H1 (cell line): ENCODE measurements at regions not wholly inside any gene's neighbourhood (a gene's known extent, or its start where the extent isn't known, plus 50 kb on each side); places are given as distances from the start of the nearest gene placed in this dataset.

Experiments
- CTCF ChIA-PET: fragments of 300-600 bp; sonication (Branson Sonifier 250); formaldehyde crosslinking; loops from one replicate; lab custom pipeline; 2021; ENCODE audit not compliant: partially characterized antibody; lab: Charles Lee
- POLR2A ChIA-PET: fragments of 300-600 bp; sonication (Branson Sonifier 250); formaldehyde crosslinking; loops from one replicate; lab custom pipeline; 2021; ENCODE audit warnings: inconsistent platforms; ENCODE audit not compliant: partially characterized antibody; lab: Charles Lee
- DNase-seq, 2 experiments: peaks; one replicate each; pipeline versions ENCODE4 v3.0.0 to v3.0.0-alpha.2; 2010 to 2022; ENCODE audit warnings: low spot score in 2 of 2, low read depth in 1 of 2, mixed read lengths in 1 of 2
- FAIRE-seq: peaks from 2 replicates; lab custom pipeline; 2011; peaks lifted over from hg19 to GRCh38; lab: Jason Lieb, UNC
- H2AFZ ChIP-seq: 2 replicates; pipeline ENCODE4 v1.8.1; 2012; ENCODE audit warnings: low read length, inconsistent platforms
- H2AK5ac ChIP-seq: 2 replicates; pipeline ENCODE4 v1.6.1; 2013; ENCODE audit warnings: low read depth, low read length
- H2BK120ac ChIP-seq: replicated peaks from 2 replicates; pipeline ENCODE3; 2013; ENCODE audit warnings: low read depth, low read length, inconsistent platforms
- H2BK12ac ChIP-seq: 2 replicates; pipeline ENCODE4 v1.6.1; 2013; ENCODE audit warnings: low read depth, low read length
- H2BK15ac ChIP-seq: 2 replicates; pipeline ENCODE4 v1.6.1; 2013; ENCODE audit warnings: low read length
- H2BK20ac ChIP-seq: 2 replicates; pipeline ENCODE4 v1.6.1; 2013; ENCODE audit warnings: low read length
- H2BK5ac ChIP-seq: 2 replicates; pipeline ENCODE4 v1.6.1; 2013; ENCODE audit warnings: low read depth, low read length
- H3K14ac ChIP-seq: 2 replicates; pipeline ENCODE4 v1.6.1; 2013; ENCODE audit warnings: inconsistent platforms; ENCODE audit not compliant: insufficient read length
- H3K18ac ChIP-seq: 2 replicates; pipeline ENCODE4 v1.6.1; 2013; ENCODE audit warnings: low read length; ENCODE audit errors: extremely low read depth
- H3K23ac ChIP-seq: 2 replicates; pipeline ENCODE4 v1.6.1; 2013; ENCODE audit warnings: inconsistent platforms; ENCODE audit not compliant: insufficient read length
- H3K23me2 ChIP-seq: 2 replicates; pipeline ENCODE4 v1.6.1; 2013; ENCODE audit warnings: low read depth, low read length
- H3K27ac ChIP-seq: 2 replicates; pipeline ENCODE4 v1.6.1; 2011; ENCODE audit warnings: low read depth, low read length, inconsistent platforms
- H3K27me3 ChIP-seq, 4 experiments: replicated peaks in 1 of 4; 1 replicate in 1 of 4; 2 replicates in 3 of 4; pipeline versions ENCODE4 v1.6.1 to v1.8.1; 2011 to 2013; ENCODE audit warnings: low read length in 3 of 4, mild to moderate bottlenecking in 3 of 4, inconsistent platforms in 2 of 4, mixed read lengths in 2 of 4, moderate library complexity in 1 of 4; ENCODE audit not compliant: control insufficient read depth in 3 of 4, insufficient read depth in 3 of 4; ENCODE audit errors: extremely low read depth in 1 of 4
- H3K36me3 ChIP-seq, 4 experiments: 2 replicates each; pipeline versions ENCODE4 v1.6.1 to v1.8.1; 2011 to 2013; ENCODE audit warnings: mild to moderate bottlenecking in 4 of 4, low read length in 3 of 4, moderate library complexity in 2 of 4, control low read depth in 1 of 4, inconsistent platforms in 1 of 4; ENCODE audit not compliant: insufficient read depth in 4 of 4, control insufficient read depth in 2 of 4
- H3K4ac ChIP-seq: replicated peaks from 2 replicates; pipeline ENCODE3; 2013; ENCODE audit warnings: low read length, low read depth, mixed read lengths, inconsistent platforms; ENCODE audit not compliant: insufficient read length
- H3K4me1 ChIP-seq, 4 experiments: replicated peaks in 1 of 4; 1 replicate in 1 of 4; 2 replicates in 3 of 4; pipeline versions ENCODE4 v1.6.1 to v1.8.1; 2011 to 2013; ENCODE audit warnings: low read length in 3 of 4, inconsistent platforms in 2 of 4, mixed read lengths in 1 of 4; ENCODE audit not compliant: insufficient read depth in 4 of 4, control insufficient read depth in 3 of 4
- H3K4me2 ChIP-seq, 2 experiments: 2 replicates each; pipeline versions ENCODE4 v1.6.1 to v1.8.1; 2011 to 2013; ENCODE audit warnings: low read depth in 2 of 2, low read length in 2 of 2, control low read depth in 1 of 2, inconsistent platforms in 1 of 2, mild to moderate bottlenecking in 1 of 2; ENCODE audit not compliant: insufficient read depth in 1 of 2
- H3K4me3 ChIP-seq, 4 experiments: fragments of 200-600, 300-600 bp in 1 of 4; sonication (generic), shearing (Covaris generic), sonication (Bioruptor Twin) in 1 of 4; 2 replicates each; pipeline versions ENCODE4 v1.5.1 to v1.8.1; 2011 to 2016; ENCODE audit warnings: low read length in 4 of 4, low read depth in 3 of 4, control low read depth in 2 of 4, inconsistent platforms in 2 of 4, mild to moderate bottlenecking in 2 of 4, mixed read lengths in 1 of 4, moderate library complexity in 1 of 4; ENCODE audit not compliant: insufficient read depth in 2 of 4; ENCODE audit errors: extremely low read depth in 1 of 4
- H3K56ac ChIP-seq: replicated peaks from 2 replicates; pipeline ENCODE3; 2013; ENCODE audit warnings: low read depth, mild to moderate bottlenecking, mixed read lengths, low read length, inconsistent platforms; ENCODE audit not compliant: insufficient read length
- H3K79me1 ChIP-seq: 2 replicates; pipeline ENCODE4 v1.6.1; 2013; ENCODE audit warnings: low read depth, low read length, control low read depth
- H3K79me2 ChIP-seq, 2 experiments: 2 replicates each; pipeline versions ENCODE4 v1.6.1 to v1.8.1; 2012 to 2013; ENCODE audit warnings: low read length in 2 of 2, mild to moderate bottlenecking in 2 of 2, inconsistent platforms in 1 of 2; ENCODE audit not compliant: insufficient read depth in 2 of 2, control insufficient read depth in 1 of 2
- H3K9ac ChIP-seq, 4 experiments: replicated peaks in 1 of 4; 1 replicate in 1 of 4; 2 replicates in 3 of 4; pipeline versions ENCODE4 v1.6.1 to v1.8.1; 2011 to 2013; ENCODE audit warnings: low read depth in 3 of 4, low read length in 3 of 4, control low read depth in 2 of 4, mild to moderate bottlenecking in 2 of 4, moderate library complexity in 2 of 4, inconsistent platforms in 1 of 4; ENCODE audit errors: extremely low read depth in 1 of 4
- H3K9me3 ChIP-seq, 2 experiments: 2 replicates each; pipeline versions ENCODE4 v1.6.1 to v1.8.1; 2012 to 2013; ENCODE audit warnings: mild to moderate bottlenecking in 2 of 2, moderate library complexity in 2 of 2, control low read depth in 1 of 2, inconsistent platforms in 1 of 2, low read depth in 1 of 2, low read length in 1 of 2, mixed read lengths in 1 of 2; ENCODE audit not compliant: insufficient read depth in 2 of 2
- H4K20me1 ChIP-seq, 2 experiments: replicated peaks in 1 of 2; 2 replicates each; pipeline versions ENCODE3 to v1.8.1; 2011 to 2013; ENCODE audit warnings: inconsistent platforms in 2 of 2, low read length in 2 of 2, mild to moderate bottlenecking in 1 of 2; ENCODE audit not compliant: insufficient read depth in 2 of 2, control insufficient read depth in 1 of 2
- H4K5ac ChIP-seq: 2 replicates; pipeline ENCODE4 v1.6.1; 2013; ENCODE audit warnings: low read length, low read depth, mixed read lengths, inconsistent platforms; ENCODE audit not compliant: insufficient read length
- H4K8ac ChIP-seq: 2 replicates; pipeline ENCODE4 v1.8.0; 2013; ENCODE audit warnings: mild to moderate bottlenecking, moderate library complexity, low read length, inconsistent platforms; ENCODE audit not compliant: insufficient read depth; ENCODE audit errors: extremely low read depth
- H4K91ac ChIP-seq: replicated peaks from 2 replicates; pipeline ENCODE3; 2013; ENCODE audit warnings: low read length, mixed read lengths, inconsistent platforms; ENCODE audit not compliant: insufficient read length
- EZH2 ChIP-seq: fragments of 200-600 bp; sonication (generic); IDR thresholded peaks from 2 replicates; pipeline ENCODE4 v1.7.1; 2012; ENCODE audit warnings: low read depth, mild to moderate bottlenecking, moderate library complexity, low read length, inconsistent platforms; ENCODE audit not compliant: severe bottlenecking
- KDM1A ChIP-seq: fragments of 200-600, 300-600 bp; sonication (generic); IDR thresholded peaks from 2 replicates; pipeline ENCODE4 v1.7.1; 2016; ENCODE audit warnings: mild to moderate bottlenecking, low read length, borderline replicate concordance
- SIX5 ChIP-seq: IDR thresholded peaks from 2 replicates; pipeline ENCODE4 v1.6.1; 2011; ENCODE audit warnings: mild to moderate bottlenecking, low read depth, low read length
- SP1 ChIP-seq: IDR thresholded peaks from 2 replicates; pipeline ENCODE4 v1.6.1; 2011; ENCODE audit warnings: low read depth, low read length
- SP2 ChIP-seq: IDR thresholded peaks from 2 replicates; pipeline ENCODE4 v1.6.1; 2012; ENCODE audit warnings: mild to moderate bottlenecking, low read length, inconsistent platforms
- SP4 ChIP-seq: IDR thresholded peaks from 2 replicates; pipeline ENCODE4 v1.6.1; 2012; ENCODE audit warnings: low read length, inconsistent platforms
- WGBS, 2 experiments: shearing (Covaris generic) in 1 of 2; methylation state at CpG; one replicate each; pipeline versions ENCODE4 v1.1.6 to v1.1.7; 2013 to 2015; ENCODE audit warnings: low lambda C conversion rate in 2 of 2, mixed read lengths in 2 of 2, inconsistent platforms in 1 of 2, low coverage in 1 of 2, missing lambda C conversion rate in 1 of 2; ENCODE audit not compliant: insufficient replicate concordance in 2 of 2, insufficient coverage in 1 of 2, insufficient read length in 1 of 2; ENCODE audit errors: extremely low coverage in 1 of 2, missing lambda C conversion rate in 1 of 2; 5-methylcytosine and 5-hydroxymethylcytosine counted together
- TF ChIP-seq, protein P1 (sequence below): IDR thresholded peaks from 2 replicates; pipeline ENCODE4 v1.6.1; 2012; ENCODE audit warnings: inconsistent platforms

DNA sequence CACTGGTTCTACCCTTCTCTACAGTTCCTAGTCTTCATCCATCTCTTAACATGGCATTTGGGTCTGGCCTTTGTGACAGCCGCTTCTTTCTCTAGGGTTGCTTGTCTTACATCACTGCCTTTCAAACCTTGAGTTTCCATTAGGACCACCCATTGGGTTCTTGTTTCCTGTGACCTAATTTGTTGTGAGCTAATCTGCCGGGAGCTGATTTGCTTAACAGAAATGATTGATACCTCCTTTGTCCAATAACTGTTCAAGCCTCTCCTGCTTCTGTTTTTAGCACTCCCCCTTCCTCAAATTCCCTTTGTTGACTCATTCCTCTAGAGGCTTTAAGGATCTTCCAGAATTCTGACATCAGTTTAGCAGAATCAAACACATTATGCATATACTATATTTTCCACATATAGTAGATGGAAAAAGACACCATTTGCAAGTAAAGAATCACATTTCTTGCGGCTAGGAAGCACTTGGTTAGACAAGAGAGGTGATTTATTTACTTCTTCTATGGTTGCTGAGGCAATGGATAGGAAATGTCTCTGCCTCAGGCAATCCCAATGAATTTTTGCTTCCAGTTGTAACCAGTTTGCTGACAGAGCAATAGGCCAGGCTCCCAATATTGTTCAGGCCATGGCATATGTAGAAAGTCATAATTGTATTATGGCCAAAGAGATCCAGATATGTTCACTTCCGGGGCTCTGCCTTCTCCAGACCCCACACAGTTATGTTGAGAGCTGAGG, 130.7 kb downstream of the SNX19 start:
- no peak for DNase-seq
- CTCF ChIA-PET: interaction anchor here (1.1 kb wide), 1 partner anchor 41 kb away, joined by 4 read pairs; no protein-coding TSS in a partner anchor
- H2BK12ac ChIP-seq: no peak overlapping the region

More for the DNA sequence above, 130.7 kb downstream of the SNX19 start:
- H3K18ac ChIP-seq: no peak overlapping the region
- H3K4me1 ChIP-seq: peaks cover 0 to 7% (median 2%) of the 10 kb centered on the region in 4 experiments; a peak in 3 of 7 replicates
- no peak overlapping the region for H2BK15ac ChIP-seq
- H3K23ac ChIP-seq: no peak overlapping the region
- no peaks in the 10 kb centered on the region for H3K36me3 ChIP-seq
- H3K23me2 ChIP-seq: no peaks in the 10 kb centered on the region
- POLR2A ChIA-PET: no interaction called here
- H2BK120ac ChIP-seq: no peak overlapping the region
- no peak overlapping the region for H4K91ac ChIP-seq
- no peak overlapping the region for H3K4ac ChIP-seq
- H3K79me1 ChIP-seq: no peaks in the 10 kb centered on the region
- FAIRE-seq: no peak
- H3K27me3 ChIP-seq: no peaks in the 10 kb centered on the region
- no peaks in the 10 kb centered on the region for H3K9me3 ChIP-seq
- no peak overlapping the region for H3K14ac ChIP-seq
- TF ChIP-seq KDM1A: no peak
- TF ChIP-seq, protein P1, sequence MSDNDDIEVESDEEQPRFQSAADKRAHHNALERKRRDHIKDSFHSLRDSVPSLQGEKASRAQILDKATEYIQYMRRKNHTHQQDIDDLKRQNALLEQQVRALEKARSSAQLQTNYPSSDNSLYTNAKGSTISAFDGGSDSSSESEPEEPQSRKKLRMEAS: no peak
- no peak for TF ChIP-seq EZH2
- TF ChIP-seq SIX5: no peak
- TF ChIP-seq SP1: peak; percentile 80
- TF ChIP-seq SP4: no peak
- TF ChIP-seq SP2: peak; percentile 17; the same call in 1 of the 2 replicates
- no peak overlapping the region for H3K4me3 ChIP-seq
- no peak overlapping the region for H3K56ac ChIP-seq
- no peak overlapping the region for H2BK5ac ChIP-seq
- H3K27ac ChIP-seq: no peak overlapping the region
- no peak overlapping the region for H4K8ac ChIP-seq
- no peak overlapping the region for H4K5ac ChIP-seq
- no peak overlapping the region for H2AK5ac ChIP-seq
- H3K79me2 ChIP-seq: no peaks in the 10 kb centered on the region
- no peak overlapping the region for H3K4me2 ChIP-seq
- no peak overlapping the region for H2BK20ac ChIP-seq
- no peak overlapping the region for H2AFZ ChIP-seq
- H3K9ac ChIP-seq: no peak overlapping the region
- no peaks in the 10 kb centered on the region for H4K20me1 ChIP-seq
- 86% methylated on average over 4 of the region's 4 CpGs; no CpG with 5 or more reads in 1 of the 2 experiments for WGBS, 2 experiments
